HG02970 (cell line): ENCODE measurements at regions not wholly inside any gene's neighbourhood (a gene's known extent, or its start where the extent isn't known, plus 50 kb on each side); places are given as distances from the start of the nearest gene placed in this dataset.
"Not testable (repeated sequence)": the region's sequence is repeated elsewhere in the genome, so short reads cannot be mapped to it uniquely, and the experiment has no call there.

Experiments
- ATAC-seq: cut with Tn5 transposase; IDR thresholded peaks from one replicate; pipeline ENCODE4 v1.9.1; 2021; ENCODE audit warnings: mild to moderate bottlenecking, moderate library complexity, moderate number of reproducible peaks; ENCODE audit not compliant: unreplicated experiment, low FRiP score

- ATAC-seq = no peak
Measured at GRCh38 chr4:104330125-104330905, 164.4 kb downstream of the CXXC4 start.

DNA sequence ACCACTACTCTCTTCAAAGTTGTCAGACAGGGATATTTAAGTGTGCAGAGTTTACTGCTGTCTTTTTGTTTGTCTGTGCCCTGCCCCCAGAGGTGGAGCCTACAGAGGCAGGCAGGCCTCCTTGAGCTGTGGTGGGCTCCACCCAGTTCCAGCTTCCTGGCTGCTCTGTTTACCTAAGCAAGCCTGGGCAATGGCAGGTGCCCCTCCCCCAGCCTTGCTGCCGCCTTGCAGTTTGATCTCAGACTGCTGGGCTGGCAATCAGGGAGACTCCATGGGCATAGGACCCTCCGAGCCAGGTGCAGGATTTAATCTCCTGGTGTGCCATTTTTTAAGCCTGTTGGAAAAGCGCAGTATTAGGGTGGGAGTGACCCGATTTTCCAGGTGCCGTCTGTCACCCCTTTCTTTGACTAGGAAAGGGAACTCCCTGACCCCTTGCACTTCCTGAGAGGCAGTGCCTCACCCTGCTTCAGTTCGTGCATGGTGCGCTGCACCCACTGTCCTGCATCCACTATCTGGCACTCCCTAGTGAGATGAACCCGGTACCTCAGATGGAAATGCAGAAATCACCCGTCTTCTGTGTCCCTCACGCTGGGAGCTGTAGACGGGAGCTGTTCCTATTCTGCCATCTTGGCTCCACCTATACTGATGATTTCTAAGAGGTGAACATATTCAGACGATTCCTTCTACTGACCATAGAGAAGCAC is 167.6 kb downstream of the CXXC4 start:
- not testable (repeated sequence) for ATAC-seq

GRCh38 chr4:104302731-104303130 is 192.0 kb downstream of the CXXC4 start:
- ATAC-seq = no peak

- ATAC-seq = no peak
Measured at GRCh38 chr4:104294811-104295210, 199.9 kb downstream of the CXXC4 start.

DNA sequence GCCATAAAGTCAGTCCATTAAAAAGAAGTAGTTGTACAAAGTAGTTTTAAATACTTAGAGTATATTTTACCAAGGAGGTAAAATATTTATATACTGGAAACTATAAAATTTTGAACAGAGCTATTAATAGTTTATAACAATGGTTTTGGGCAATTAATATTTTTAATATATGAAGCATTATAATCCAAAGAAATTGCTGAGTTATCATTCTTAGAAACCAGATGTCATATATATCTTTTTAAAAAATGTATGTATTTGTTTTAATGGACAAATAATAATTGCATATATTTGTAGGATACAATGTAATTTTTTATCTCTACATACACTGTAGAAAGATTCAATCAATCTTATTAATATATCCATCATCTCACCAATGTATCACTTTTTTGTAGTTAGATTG is 207.8 kb downstream of the CXXC4 start:
- no peak for ATAC-seq

- ATAC-seq = no peak
Measured at GRCh38 chr4:104283303-104283702, 211.4 kb downstream of the CXXC4 start.

GRCh38 chr4:104279744-104280143 is 214.9 kb downstream of the CXXC4 start:
- no peak for ATAC-seq

GRCh38 chr4:104272966-104273365 is 221.7 kb downstream of the CXXC4 start:
- no peak for ATAC-seq

- not testable (repeated sequence) for ATAC-seq
Measured at GRCh38 chr4:104269603-104270002, 225.1 kb downstream of the CXXC4 start.

- ATAC-seq = no peak
Measured at GRCh38 chr4:104263100-104263499, 231.6 kb downstream of the CXXC4 start.

DNA sequence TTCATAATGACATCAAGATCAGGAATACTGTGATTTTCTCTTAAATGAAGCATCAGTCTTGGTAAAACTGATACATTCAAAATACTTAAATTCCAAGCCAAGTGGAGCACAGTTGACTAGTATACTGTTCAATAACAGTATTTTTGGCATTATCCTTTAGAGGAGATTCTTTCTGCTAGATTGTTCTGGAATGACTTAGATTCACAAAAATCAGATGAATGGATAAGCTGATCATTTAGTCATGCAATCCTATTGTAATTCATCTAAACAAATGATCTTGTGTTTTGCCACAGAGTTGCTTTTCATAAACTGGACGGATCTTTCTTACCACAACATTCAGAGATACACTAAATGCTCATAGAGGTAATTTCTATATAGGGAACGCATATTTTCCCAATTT is 232.0 kb downstream of the CXXC4 start:
- no peak for ATAC-seq

GRCh38 chr4:104248726-104249125 is 246.0 kb downstream of the CXXC4 start:
- no peak for ATAC-seq

DNA sequence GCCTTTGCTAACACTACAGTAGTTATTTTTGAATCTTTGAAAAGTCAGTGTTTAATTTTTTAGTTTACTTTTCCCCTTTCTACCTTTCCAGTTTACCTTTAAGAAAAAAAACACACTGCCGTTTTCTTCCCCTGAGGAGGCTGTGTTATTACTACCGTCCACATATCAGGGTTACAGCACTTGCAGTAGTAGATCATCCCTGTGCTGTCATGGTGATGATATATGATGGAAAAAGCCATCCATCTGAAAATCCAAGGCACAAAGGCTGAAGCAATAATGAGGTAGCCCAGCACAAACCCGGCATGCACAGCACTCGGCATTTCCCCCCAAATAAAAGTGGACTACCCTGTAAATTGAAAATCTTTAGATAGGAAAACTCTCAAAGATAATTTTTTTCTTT is 258.7 kb downstream of the CXXC4 start:
- ATAC-seq = no peak

- ATAC-seq = no peak
Measured at GRCh38 chr4:104217526-104217925, 277.2 kb downstream of the CXXC4 start.

- no peak for ATAC-seq
Measured at GRCh38 chr4:104211657-104212056, 283.0 kb downstream of the CXXC4 start.

DNA sequence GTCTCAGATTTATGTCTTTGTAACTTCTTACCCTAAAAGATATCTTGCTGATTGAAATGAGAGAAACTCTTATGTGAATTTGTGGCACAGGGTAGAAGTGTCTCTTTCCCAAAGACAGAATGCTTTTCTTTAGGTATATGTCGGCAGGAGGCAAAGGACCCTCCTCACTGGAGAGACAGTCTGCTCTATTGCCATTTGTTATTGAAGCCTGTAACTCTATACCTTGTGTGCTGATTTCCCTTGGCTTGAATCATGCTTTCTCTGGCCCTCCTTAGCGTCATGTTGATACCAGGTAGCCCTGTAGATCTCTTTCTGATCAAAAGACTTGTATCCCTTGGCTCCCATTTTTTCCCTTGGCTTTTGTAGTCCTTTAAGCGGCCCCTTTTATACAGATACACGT is 284.3 kb downstream of the CXXC4 start:
- ATAC-seq = no peak

DNA sequence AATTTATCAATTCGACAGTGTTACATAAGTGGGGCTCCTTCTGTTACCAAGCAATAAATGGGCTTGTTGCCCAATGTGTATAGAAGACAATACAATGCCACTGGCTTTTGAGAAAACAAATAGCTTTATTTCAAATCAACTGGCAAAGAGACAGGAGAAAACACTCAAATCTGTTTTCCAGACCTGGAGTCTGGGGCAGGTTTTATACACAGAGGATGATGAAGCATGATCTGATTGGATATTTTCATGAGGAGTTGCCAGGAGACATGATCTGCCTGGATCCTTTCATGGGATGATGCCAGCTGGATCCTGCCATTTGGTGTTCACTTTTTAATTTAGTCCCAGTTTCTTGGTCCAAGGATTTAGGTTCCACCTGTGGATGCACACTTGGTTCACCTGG is 287.9 kb downstream of the CXXC4 start:
- no peak for ATAC-seq

DNA sequence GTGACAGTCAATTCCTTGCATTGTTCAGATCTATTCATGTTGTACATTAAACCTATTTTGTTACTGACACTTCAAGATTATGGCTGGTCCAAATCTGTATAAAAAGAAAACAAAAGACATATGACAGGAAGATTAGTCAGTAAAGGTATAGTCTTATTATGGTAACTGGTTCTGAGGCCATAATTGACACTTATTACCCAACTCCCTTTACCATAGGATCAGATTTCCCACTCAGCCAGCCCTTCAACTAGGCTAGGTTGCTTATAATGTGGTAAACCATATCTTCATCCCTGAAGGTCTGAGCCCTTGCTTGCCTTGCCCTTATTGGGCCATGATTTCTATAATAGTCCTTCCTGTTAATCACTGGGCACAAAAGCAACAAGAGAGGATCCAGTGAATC is 289.6 kb downstream of the CXXC4 start:
- no peak for ATAC-seq

DNA sequence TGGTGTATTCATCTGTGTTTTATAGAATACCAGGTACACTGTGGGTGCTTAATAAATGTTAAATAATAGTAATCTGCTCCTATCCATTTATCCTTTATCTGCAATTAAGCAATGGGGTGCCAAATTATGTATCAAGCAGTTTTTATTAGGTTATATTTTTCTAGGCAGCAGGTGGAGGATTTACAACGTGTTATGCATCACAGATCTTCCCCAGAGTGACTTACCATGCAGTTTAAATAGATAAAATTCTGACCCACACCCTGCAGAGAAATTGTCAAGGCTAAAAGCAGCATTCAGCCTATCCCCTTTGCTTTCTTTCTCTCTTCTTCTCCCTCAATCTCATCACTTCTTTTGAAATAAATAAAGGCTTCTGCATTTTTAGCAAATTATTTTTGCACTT is 306.4 kb downstream of the CXXC4 start:
- ATAC-seq = no peak

GRCh38 chr4:104169437-104169836 is 325.3 kb downstream of the CXXC4 start:
- no peak for ATAC-seq

GRCh38 chr4:104166749-104167148 is 327.9 kb downstream of the CXXC4 start:
- no peak for ATAC-seq

DNA sequence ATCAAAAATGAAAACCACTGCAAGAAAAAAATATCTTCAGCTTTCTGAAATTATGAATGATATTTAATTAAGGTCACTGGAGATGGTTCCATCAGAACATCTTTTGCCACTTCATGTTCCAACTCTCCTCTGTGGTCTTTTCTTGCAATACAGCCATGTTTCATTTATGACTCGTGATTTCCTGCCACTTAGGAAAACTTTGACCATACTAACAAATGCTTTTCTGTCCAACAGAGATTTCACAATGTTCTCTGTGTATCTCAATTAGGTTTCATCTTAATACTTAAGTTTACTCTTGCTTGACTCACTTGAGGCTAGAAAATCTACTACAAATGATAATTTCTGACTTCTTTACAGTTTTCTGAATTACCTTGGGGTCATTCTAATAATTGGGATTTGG is 330.9 kb downstream of the CXXC4 start:
- ATAC-seq = no peak
